K562 (cell line): ENCODE measurements at regions not wholly inside any gene's neighbourhood (a gene's known extent, or its start where the extent isn't known, plus 50 kb on each side); places are given as distances from the start of the nearest gene placed in this dataset.
"Not testable (repeated sequence)": the region's sequence is repeated elsewhere in the genome, so short reads cannot be mapped to it uniquely, and the experiment has no call there.

Experiments
- ATAC-seq: fragments of 200-7000 bp; cut with Tn5 transposase; 3 replicates; pipeline ENCODE4 v1.9.1; 2020; ENCODE audit warnings: moderate library complexity
- BruUV-seq: library from RNA; stranded (reverse); fragments of 400-500 nt; replicated peaks from 2 replicates; lab custom pipeline; 2021; lab: Mats Ljungman, UMichigan
- CTCF ChIA-PET: fragments of 300-600 bp; formaldehyde crosslinking; extraction: SDS; loops from one replicate; lab custom pipeline; 2021; ENCODE audit warnings: low intra/inter-chr PET ratio; lab: Yijun Ruan, JAX
- POLR2A ChIA-PET: fragments of 300-600, 350-650 bp; sonication (Branson Sonifier 250); formaldehyde crosslinking; extraction: SDS; loops from one replicate; lab custom pipeline; 2021; ENCODE audit warnings: antibody characterized with exemption, inconsistent platforms; lab: Yijun Ruan, JAX
- DNase-seq, 4 experiments: peaks; one replicate each; pipeline versions ENCODE4 v3.0.0 to v3.0.0-alpha.2; 2011 to 2018; ENCODE audit warnings: low spot score in 3 of 4, mixed read lengths in 3 of 4; ENCODE audit errors: extremely low read depth in 1 of 4
- FAIRE-seq: peaks from 2 replicates; lab custom pipeline; 2011; peaks lifted over from hg19 to GRCh38; lab: Jason Lieb, UNC
- H2AFZ ChIP-seq: 2 replicates; pipeline ENCODE4 v1.6.0; 2011; ENCODE audit warnings: low read depth, low read length, control low read depth, inconsistent platforms
- H3K27ac ChIP-seq: fragments of 200-600 bp; 3 replicates; pipeline ENCODE4 v1.8.0; 2011; ENCODE audit warnings: low read depth, mild to moderate bottlenecking, control low read depth, inconsistent platforms, low read length, moderate library complexity, mixed read lengths; ENCODE audit errors: extremely low read depth
- H3K27me3 ChIP-seq, 2 experiments: fragments of 300-600 bp in 1 of 2; 2 replicates in 1 of 2; 3 replicates in 1 of 2; pipeline versions ENCODE4 v1.6.0 to v1.8.0; 2011; ENCODE audit warnings: inconsistent platforms in 2 of 2, low read length in 2 of 2, mild to moderate bottlenecking in 1 of 2, mixed read lengths in 1 of 2, moderate library complexity in 1 of 2; ENCODE audit not compliant: control insufficient read depth in 2 of 2, insufficient read depth in 2 of 2
- H3K36me3 ChIP-seq: fragments of 300-600 bp; 3 replicates; pipeline ENCODE4 v1.8.0; 2011; ENCODE audit warnings: mild to moderate bottlenecking, low read length, inconsistent platforms; ENCODE audit not compliant: control insufficient read depth, insufficient read depth
- H3K4me1 ChIP-seq, 2 experiments: fragments of 200-600 bp in 1 of 2; replicated peaks in 1 of 2; 2 replicates in 1 of 2; 3 replicates in 1 of 2; pipeline versions ENCODE4 v1.5.1 to v1.8.0; 2011; ENCODE audit warnings: inconsistent platforms in 2 of 2, low read length in 2 of 2, mild to moderate bottlenecking in 1 of 2, mixed read lengths in 1 of 2, moderate library complexity in 1 of 2; ENCODE audit not compliant: control insufficient read depth in 2 of 2, insufficient read depth in 2 of 2
- H3K4me2 ChIP-seq: 2 replicates; pipeline ENCODE4 v1.6.1; 2011; ENCODE audit warnings: low read length, control low read depth, inconsistent platforms, mixed read lengths; ENCODE audit not compliant: insufficient read depth
- H3K4me3 ChIP-seq: fragments of 200-600 bp; sonication (generic), shearing (Covaris generic); 2 replicates; pipeline ENCODE4 v1.5.1; 2016; ENCODE audit warnings: control low read depth, inconsistent platforms
- H3K79me2 ChIP-seq: fragments of 200-600 bp; 3 replicates; pipeline ENCODE4 v1.8.0; 2011; ENCODE audit warnings: low read length, inconsistent platforms; ENCODE audit not compliant: control insufficient read depth, insufficient read depth
- H3K9ac ChIP-seq, 2 experiments: 2 replicates each; pipeline versions ENCODE4 v1.6.0 to v1.6.1; 2011; ENCODE audit warnings: low read depth in 2 of 2, low read length in 2 of 2, control low read depth in 1 of 2, inconsistent platforms in 1 of 2, mild to moderate bottlenecking in 1 of 2, mixed read lengths in 1 of 2; ENCODE audit not compliant: insufficient read depth in 1 of 2
- H3K9me1 ChIP-seq: one replicate; pipeline ENCODE4 v1.6.0; 2011; ENCODE audit warnings: inconsistent platforms, mild to moderate bottlenecking, low read length, moderate library complexity; ENCODE audit not compliant: control insufficient read depth, insufficient read depth
- H3K9me3 ChIP-seq: replicated peaks from 2 replicates; pipeline ENCODE4 v1.5.1; 2011; ENCODE audit warnings: low read depth, low read length, inconsistent platforms; ENCODE audit not compliant: control insufficient read depth, insufficient read depth
- H4K20me1 ChIP-seq: replicated peaks from 2 replicates; pipeline ENCODE4 v1.6.1; 2011; ENCODE audit warnings: low read length, inconsistent platforms, mixed read lengths; ENCODE audit not compliant: control insufficient read depth, insufficient read depth
- WGBS: fragments of 100-300 bp; shearing (Covaris generic); methylation state at CpG from one replicate; pipeline ENCODE4 v1.1.6; 2016; ENCODE audit warnings: low coverage, mixed read lengths; ENCODE audit not compliant: insufficient coverage; ENCODE audit errors: missing lambda C conversion rate; 5-methylcytosine and 5-hydroxymethylcytosine counted together
- in situ Hi-C: fragments of 300-500 bp; cut with MboI; formaldehyde crosslinking; loops from 4 replicates; pipeline ENCODE4 v1.15.0; 2018; ENCODE audit warnings: inconsistent platforms, mixed read lengths
- intact Hi-C: fragments of 100-400 bp; cut with micrococcal nuclease; formaldehyde crosslinking; loops from 2 replicates; pipeline ENCODE4 v1.14.2; 2022

DNA sequence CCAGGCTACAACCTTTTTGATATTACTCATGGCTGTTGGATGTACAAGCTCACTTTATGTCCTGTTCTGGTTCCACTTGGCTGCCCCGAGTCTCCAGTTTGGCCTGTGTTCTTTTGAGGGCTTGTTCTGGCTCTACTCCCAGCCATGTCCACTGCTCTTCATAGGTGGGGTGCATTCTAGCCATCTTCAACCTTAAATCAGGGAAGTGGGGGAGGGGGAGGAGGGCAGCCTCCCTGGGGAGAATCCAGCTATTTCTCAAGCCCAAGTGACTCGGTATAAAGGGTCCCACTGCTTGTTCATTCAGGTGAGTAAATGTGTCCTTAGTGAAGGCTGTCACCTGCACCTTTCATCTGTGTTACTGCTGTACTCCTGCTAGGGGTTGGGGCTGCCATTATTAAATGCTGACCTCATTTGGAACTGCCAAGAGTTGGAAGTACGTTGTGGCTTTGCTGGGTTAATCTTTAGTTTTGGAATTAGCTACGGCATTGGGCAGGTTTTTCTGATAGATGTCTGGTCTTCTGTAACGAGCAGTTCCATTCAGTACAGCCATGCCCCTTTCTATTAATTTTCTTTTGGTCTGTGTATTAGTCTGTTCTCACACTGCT lies 255.8 kb downstream of the GOLGA6L6 start:
- FAIRE-seq, H3K27ac ChIP-seq, H3K9ac ChIP-seq, H3K4me1 ChIP-seq, H4K20me1 ChIP-seq, H2AFZ ChIP-seq, H3K36me3 ChIP-seq, DNase-seq, H3K79me2 ChIP-seq, H3K9me1 ChIP-seq, intact Hi-C loops, H3K9me3 ChIP-seq, in situ Hi-C loops, CTCF ChIA-PET, BruUV-seq, H3K4me3 ChIP-seq, ATAC-seq, H3K27me3 ChIP-seq, H3K4me2 ChIP-seq: not testable (repeated sequence)
- whole genome bisulfite sequencing = 0% methylated on average over 5 of the region's 5 CpGs
- POLR2A ChIA-PET = interaction anchor here (0.6 kb wide), 1 partner anchor 12 kb away, joined by 4 read pairs; no protein-coding TSS in a partner anchor

DNA sequence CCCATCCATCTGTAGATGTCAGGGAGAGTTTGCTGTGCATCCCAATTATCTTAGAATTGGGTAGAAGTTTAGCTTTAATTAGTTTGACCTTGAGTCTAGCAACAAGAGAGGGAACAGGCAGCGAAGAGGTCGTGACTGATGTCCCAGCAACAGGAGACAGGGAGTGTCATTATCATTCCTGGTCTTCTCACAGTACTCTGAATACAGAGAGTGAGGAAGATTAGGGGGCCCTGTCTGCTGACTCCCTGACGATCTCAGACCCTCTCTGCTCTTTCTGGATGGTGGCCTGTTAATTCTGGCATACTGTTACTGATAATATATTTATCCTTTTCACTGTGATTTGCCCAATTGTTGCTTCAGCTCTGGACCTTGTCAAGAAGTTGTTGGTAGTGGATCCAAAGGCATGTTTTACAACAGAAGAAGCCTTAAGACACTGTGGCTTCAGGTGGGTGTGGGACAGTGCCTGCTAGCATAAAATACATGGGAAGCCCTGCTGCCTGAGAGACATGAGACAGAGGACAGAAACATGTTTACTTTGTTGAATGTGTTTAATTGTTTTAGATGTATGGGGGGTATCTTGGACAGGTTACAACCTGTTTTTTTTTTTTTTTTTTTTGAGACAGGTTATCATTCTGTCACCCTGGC lies 256.6 kb downstream of the GOLGA6L6 start:
- H4K20me1 ChIP-seq, H3K27me3 ChIP-seq, H3K9me1 ChIP-seq, H3K4me2 ChIP-seq, H3K4me3 ChIP-seq, POLR2A ChIA-PET, BruUV-seq, intact Hi-C loops, in situ Hi-C loops, H3K79me2 ChIP-seq, FAIRE-seq, H3K4me1 ChIP-seq, ATAC-seq, CTCF ChIA-PET, DNase-seq, H3K27ac ChIP-seq, H3K9me3 ChIP-seq, H3K9ac ChIP-seq, H2AFZ ChIP-seq, H3K36me3 ChIP-seq: not testable (repeated sequence)
- 0% methylated on average over 3 of the region's 3 CpGs for WGBS

DNA sequence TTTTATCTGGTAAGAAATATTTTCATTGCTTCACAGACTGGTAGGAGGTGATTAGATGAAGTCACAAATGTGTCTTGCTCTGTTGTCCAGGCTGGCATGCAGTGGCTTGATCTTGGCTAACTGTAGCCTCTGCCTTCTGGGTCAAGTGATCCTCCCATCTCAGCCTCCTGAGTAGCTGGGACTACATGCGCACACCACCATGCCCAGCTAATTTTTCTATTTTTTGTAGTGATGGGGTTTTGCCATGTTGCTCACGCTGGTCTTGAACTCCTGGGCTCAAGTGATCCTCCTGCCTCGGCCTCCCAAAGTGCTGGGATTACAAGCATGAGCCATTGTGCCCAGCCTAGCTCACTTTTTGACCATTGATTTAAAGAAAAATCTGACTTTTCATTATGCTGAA lies 257.9 kb downstream of the GOLGA6L6 start:
- H3K9me3 ChIP-seq, CTCF ChIA-PET, H4K20me1 ChIP-seq, DNase-seq, H3K36me3 ChIP-seq, H2AFZ ChIP-seq, FAIRE-seq, H3K9me1 ChIP-seq, POLR2A ChIA-PET, in situ Hi-C loops, H3K27ac ChIP-seq, H3K4me2 ChIP-seq, H3K9ac ChIP-seq, ATAC-seq, H3K4me1 ChIP-seq, H3K79me2 ChIP-seq, H3K27me3 ChIP-seq, H3K4me3 ChIP-seq, intact Hi-C loops, BruUV-seq: not testable (repeated sequence)
- 0% methylated on average over 3 of the region's 3 CpGs for WGBS
